T-helper 17 cell (primary cell): ENCODE measurements at regions not wholly inside any gene's neighbourhood (a gene's known extent, or its start where the extent isn't known, plus 50 kb on each side); places are given as distances from the start of the nearest gene placed in this dataset.
A peak's percentile ranks its signal among the peaks of the same experiment; 100 is the strongest.
"Not testable (repeated sequence)": the region's sequence is repeated elsewhere in the genome, so short reads cannot be mapped to it uniquely, and the experiment has no call there.

Experiments used
- ATAC-seq: fragments of 150-1000 bp; cut with Tn5 transposase; 2 replicates; pipeline ENCODE4 v1.10.0; 2021; ENCODE audit warnings: mild to moderate bottlenecking, moderate library complexity
- DNase-seq, 3 donors: peaks; one replicate each; pipeline versions ENCODE4 v3.0.0 to v3.0.0-alpha.2; 2020 to 2021
- H3K9me3 ChIP-seq: one replicate; pipeline ENCODE4 v1.7.0; 2013; ENCODE audit warnings: low read length, mild to moderate bottlenecking; ENCODE audit not compliant: control insufficient read depth, poor library complexity, severe bottlenecking
- H3K27ac Mint-ChIP-seq: one replicate; pipeline ENCODE4 v1.8.0; 2022; ENCODE audit warnings: mild to moderate bottlenecking, moderate library complexity, mixed read lengths
- H3K27me3 Mint-ChIP-seq: one replicate; pipeline ENCODE4 v1.8.0; 2022; ENCODE audit warnings: mixed read lengths
- H3K36me3 Mint-ChIP-seq: one replicate; pipeline ENCODE4 v1.8.0; 2022; ENCODE audit warnings: low read depth, mixed read lengths
- H3K4me1 Mint-ChIP-seq: one replicate; pipeline ENCODE4 v1.8.0; 2022; ENCODE audit warnings: mild to moderate bottlenecking, mixed read lengths
- H3K4me3 Mint-ChIP-seq: one replicate; pipeline ENCODE4 v1.8.0; 2022; ENCODE audit warnings: mild to moderate bottlenecking, moderate library complexity, mixed read lengths

DNA sequence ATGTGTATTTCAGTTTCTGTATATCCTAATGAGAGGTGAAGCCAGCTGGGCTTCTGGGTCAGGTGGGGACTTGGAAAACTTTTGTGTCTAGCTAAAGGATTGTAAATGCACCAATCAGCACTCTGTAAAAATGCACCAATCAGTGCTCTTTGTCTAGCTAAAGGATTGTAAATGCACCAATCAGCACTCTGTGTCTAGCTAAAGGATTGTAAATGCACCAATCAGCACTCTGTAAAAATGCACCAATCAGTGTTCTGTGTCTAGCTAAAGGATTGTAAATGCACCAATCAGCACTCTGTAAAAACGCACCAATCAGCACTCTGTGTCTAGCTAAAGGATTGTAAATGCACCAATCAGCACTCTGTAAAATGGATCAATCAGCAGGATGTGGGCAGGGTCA lies 379.4 kb downstream of the OMA1 start:
- H3K27ac Mint-ChIP-seq, H3K9me3 ChIP-seq, H3K4me1 Mint-ChIP-seq, ATAC-seq, DNase-seq, H3K36me3 Mint-ChIP-seq, H3K4me3 Mint-ChIP-seq: not testable (repeated sequence)
- H3K27me3 Mint-ChIP-seq: peaks cover 14% of the 10 kb centered on the region

DNA sequence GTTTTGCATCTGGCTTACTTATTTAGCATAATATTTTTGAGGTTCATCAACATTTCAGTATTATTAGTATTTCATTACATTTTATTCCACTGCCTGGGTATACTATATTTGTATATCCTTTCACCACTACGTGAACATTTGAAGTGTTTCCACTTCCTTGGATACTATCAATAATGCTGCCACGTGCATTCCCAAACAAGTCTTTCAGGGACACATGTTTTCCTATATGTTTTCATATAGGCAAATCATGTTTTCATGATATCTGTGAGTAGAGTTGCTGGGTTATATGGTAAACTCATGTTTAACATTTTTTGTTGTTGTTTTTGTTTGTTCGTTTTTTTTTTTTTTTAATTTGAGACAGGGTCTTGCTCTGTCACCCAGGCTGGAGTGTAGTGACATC lies 380.1 kb downstream of the OMA1 start:
- DNase-seq: no peak
- no peak overlapping the region for H3K27ac Mint-ChIP-seq
- ATAC-seq: no peak
- H3K36me3 Mint-ChIP-seq: no peaks in the 10 kb centered on the region
- H3K9me3 ChIP-seq: no peaks in the 10 kb centered on the region
- peaks cover 21% of the 10 kb centered on the region for H3K27me3 Mint-ChIP-seq
- H3K4me1 Mint-ChIP-seq: peaks cover 2% of the 10 kb centered on the region
- H3K4me3 Mint-ChIP-seq: no peak overlapping the region

DNA sequence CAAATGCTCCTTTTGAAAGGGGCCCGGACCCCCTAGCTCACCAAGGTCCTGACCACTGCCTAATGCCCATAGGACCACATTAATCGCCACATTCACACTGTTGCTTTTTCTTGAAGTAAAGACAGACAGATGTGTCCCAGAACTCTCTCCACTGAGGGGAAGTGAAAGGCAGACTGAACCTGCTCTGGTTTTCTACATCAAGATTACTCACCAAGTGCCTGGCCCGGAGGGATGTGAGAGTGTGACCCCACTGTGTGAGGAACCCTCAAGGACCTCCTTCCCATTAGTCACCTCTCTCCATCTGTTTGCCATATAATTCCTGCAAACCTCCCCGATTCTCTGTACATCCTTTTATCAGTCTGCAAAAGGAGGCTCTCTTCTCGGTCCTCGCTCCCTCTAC lies 381.5 kb downstream of the OMA1 start:
- DNase-seq (no peak), ATAC-seq (no peak)
- H3K9me3 ChIP-seq: no peaks in the 10 kb centered on the region
- Mint-ChIP-seq H3K4me1 (peaks cover 2% of the 10 kb centered on the region), H3K36me3 (no peaks in the 10 kb centered on the region), H3K4me3 (no peak overlapping the region), H3K27ac (no peak overlapping the region), H3K27me3 (peaks cover 26% of the 10 kb centered on the region)

DNA sequence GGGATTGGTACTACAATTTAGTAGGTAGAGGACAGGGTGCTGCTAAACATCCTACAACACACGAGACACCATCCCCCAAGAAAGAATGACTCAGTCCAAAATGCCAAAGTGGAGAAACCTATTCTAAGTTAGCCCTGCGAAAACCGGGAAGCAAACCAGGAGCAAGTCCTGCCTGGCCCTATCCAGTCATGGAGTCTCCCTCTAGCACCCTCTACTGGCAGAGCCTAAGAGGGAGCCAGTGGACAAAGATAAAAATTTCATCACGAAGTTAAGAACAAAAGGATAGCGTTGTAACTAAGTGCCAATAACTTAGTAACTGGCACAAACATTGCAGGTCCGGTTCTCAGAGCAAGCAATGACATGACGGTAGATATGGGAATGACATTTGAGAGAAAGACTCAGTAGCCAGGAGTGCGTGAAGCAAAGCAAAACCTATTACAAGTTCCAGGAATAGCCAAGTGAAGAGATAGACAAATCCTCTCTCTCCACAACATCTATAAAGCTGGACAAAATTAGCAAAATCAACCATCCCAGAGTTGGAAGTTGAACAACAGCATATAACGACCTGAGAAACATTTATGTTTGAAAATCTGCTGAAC lies 383.5 kb downstream of the OMA1 start:
- no peak overlapping the region for H3K4me3 Mint-ChIP-seq
- no peaks in the 10 kb centered on the region for H3K36me3 Mint-ChIP-seq
- ATAC-seq: peak; percentile 42
- H3K4me1 Mint-ChIP-seq: peaks cover 2% of the 10 kb centered on the region
- no peaks in the 10 kb centered on the region for H3K9me3 ChIP-seq
- peaks cover 26% of the 10 kb centered on the region for H3K27me3 Mint-ChIP-seq
- DNase-seq: no peak
- H3K27ac Mint-ChIP-seq: no peak overlapping the region

DNA sequence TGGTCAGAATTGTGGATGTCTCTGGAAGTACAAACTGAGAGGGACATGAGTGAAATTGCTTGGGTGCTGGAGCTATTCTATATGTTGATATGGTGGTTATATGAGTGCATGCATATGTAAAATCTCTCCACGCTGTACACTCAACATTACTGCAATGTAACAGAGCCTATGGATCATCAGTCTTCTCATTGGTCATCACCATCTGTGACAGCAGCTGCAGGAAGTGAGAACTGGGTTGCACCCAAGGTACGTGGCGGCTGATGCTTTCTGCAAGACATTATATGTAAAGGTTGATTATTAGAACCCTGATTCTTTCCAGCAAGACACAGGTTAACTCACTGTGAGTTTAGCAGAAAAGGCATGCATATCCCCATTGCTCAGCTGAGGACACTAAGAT lies 387.1 kb downstream of the OMA1 start:
- DNase-seq (no peak), ATAC-seq (no peak)
- H3K9me3 ChIP-seq: no peaks in the 10 kb centered on the region
- Mint-ChIP-seq H3K4me1 (peaks cover 2% of the 10 kb centered on the region), H3K36me3 (no peaks in the 10 kb centered on the region), H3K27me3 (peaks cover 18% of the 10 kb centered on the region), H3K4me3 (no peak overlapping the region), H3K27ac (no peak overlapping the region)

DNA sequence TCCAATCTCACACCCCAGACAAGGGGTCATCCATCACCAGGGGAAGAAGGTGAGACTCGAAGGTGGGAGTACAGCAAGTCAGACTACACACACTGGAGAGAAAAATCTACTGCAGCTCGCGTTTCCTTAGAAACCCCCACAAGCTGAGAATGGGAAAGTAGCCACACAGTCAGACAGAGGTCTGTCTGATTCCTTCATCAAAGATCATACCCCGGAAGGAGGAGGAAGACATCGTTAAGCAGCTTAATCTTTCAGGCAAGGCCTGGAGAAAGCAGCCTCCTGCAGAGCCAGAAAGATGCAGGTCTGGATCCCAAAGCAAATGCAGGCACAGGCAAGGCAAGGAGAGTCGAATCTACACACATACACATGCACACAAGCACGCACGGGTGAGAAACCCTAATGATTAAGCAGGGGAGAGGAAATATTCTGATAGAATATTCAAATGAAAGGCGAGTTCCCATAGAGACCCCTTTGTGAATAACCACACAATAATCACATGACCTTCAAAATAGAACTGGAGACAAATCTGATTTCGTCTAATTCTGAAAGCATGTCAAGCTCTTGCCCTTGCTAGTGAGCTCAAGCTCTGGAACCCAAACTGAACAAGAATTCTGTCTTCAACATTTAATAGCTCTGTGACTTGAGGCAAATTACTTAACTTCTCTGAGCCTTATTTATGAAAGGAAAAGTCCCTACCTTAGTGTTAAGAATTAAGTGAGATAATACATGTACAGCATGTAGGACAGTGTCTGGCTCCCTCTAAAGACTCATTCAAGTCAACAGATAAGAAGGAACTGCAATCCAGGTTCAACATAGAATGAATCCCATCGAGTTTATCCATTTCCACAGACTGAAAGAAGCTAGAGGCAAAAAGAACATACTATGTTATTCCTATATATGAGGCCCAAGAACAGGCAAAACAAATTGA lies 387.8 kb downstream of the OMA1 start:
- H3K4me3 Mint-ChIP-seq: no peak overlapping the region
- no peak for ATAC-seq
- DNase-seq: no peak
- no peaks in the 10 kb centered on the region for H3K36me3 Mint-ChIP-seq
- peaks cover 2% of the 10 kb centered on the region for H3K4me1 Mint-ChIP-seq
- H3K27ac Mint-ChIP-seq: no peak overlapping the region
- peaks cover 24% of the 10 kb centered on the region for H3K27me3 Mint-ChIP-seq
- no peaks in the 10 kb centered on the region for H3K9me3 ChIP-seq

DNA sequence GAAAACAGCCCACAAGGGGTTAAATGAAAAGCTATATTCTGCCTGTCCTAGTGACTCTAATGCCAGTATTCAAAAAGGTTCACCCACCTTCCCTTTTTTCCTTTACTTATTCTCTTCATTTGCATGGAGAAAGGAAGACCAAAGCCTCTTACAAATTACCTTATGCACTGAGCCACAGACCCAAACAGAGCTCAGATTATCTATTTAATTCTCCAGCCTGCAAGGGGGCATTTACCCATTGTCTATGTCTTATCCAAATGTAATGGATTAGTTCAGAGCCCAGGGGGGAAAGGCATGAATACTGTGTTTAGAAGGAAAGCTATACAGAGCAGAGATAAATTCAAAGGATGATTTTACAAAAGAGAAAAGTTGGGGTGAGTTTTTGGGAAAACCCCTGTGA lies 388.5 kb downstream of the OMA1 start:
- peaks cover 2% of the 10 kb centered on the region for H3K4me1 Mint-ChIP-seq
- H3K9me3 ChIP-seq: no peaks in the 10 kb centered on the region
- H3K27me3 Mint-ChIP-seq: peaks cover 20% of the 10 kb centered on the region
- H3K27ac Mint-ChIP-seq: no peak overlapping the region
- H3K36me3 Mint-ChIP-seq: no peaks in the 10 kb centered on the region
- no peak overlapping the region for H3K4me3 Mint-ChIP-seq
- DNase-seq (no peak), ATAC-seq (no peak)

DNA sequence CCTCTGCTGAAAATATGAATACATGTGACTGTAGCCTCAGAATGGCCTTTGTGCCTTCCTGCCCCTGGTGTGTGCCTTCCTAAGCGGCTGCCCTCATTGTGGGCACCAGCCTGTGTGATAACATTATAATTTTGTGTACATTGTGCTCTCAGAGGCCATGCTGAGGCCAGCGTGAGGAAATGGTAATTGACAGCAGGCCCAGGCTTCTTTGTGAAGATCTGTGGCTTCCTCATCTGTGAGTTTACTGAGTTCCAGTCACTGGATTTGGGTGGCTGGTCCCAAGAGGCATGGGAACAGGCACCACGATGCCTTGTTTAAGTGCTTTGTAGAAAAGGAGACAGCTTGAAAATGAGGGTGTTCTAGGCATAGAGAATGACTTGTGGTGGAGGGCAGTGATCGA lies 389.3 kb downstream of the OMA1 start:
- DNase-seq (no peak), ATAC-seq (no peak)
- no peaks in the 10 kb centered on the region for H3K36me3 Mint-ChIP-seq
- H3K27me3 Mint-ChIP-seq: peaks cover 22% of the 10 kb centered on the region
- H3K9me3 ChIP-seq: no peaks in the 10 kb centered on the region
- H3K27ac Mint-ChIP-seq: no peak overlapping the region
- H3K4me1 Mint-ChIP-seq: peaks cover 2% of the 10 kb centered on the region
- no peak overlapping the region for H3K4me3 Mint-ChIP-seq

DNA sequence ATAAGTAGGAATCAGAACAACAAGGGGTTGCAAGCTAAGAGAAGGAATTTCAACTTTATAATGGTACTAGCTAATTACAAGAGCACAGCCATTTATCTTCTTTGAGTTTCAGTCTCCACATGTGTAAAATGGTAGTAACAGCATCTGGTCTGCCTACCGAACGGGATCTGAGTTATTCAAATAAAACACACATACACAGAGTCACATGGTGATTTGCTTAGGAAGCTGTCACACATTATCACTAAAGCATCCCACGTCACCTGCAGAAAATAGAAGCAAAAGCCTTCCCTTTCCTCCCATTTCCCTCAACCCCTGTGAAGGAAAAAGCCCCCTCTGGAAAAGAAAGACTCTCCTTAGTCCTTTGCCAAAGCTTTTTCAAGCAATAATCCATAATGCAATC lies 389.7 kb downstream of the OMA1 start:
- DNase-seq: no peak
- no peak overlapping the region for H3K4me3 Mint-ChIP-seq

DNA sequence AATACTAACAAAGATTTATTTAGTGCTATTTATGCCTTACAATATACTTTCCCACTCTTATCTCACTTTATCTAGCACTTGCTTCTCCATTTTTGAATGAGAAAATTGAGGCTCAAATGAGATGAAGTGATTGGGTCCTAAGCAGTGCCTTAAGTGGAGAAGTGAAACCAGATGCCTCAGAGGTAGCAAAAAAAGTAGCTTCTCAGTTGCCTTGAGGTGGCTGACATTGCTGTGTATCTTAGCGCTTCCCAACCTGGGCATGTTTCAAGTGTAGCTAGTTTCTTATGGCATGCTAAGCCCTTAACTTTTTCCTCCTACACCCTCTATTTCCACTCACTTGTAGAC lies 390.4 kb downstream of the OMA1 start:
- ATAC-seq (no peak), DNase-seq (no peak)
- Mint-ChIP-seq H3K4me1 (no peaks in the 10 kb centered on the region), H3K4me3 (no peak overlapping the region), H3K36me3 (no peaks in the 10 kb centered on the region), H3K27ac (no peak overlapping the region), H3K27me3 (peaks cover 13% of the 10 kb centered on the region)
- no peaks in the 10 kb centered on the region for H3K9me3 ChIP-seq

More for the DNA sequence above, 389.7 kb downstream of the OMA1 start:
- ATAC-seq: no peak
- H3K9me3 ChIP-seq: no peaks in the 10 kb centered on the region
- peaks cover 1% of the 10 kb centered on the region for H3K4me1 Mint-ChIP-seq
- peaks cover 19% of the 10 kb centered on the region for H3K27me3 Mint-ChIP-seq
- H3K36me3 Mint-ChIP-seq: no peaks in the 10 kb centered on the region
- no peak overlapping the region for H3K27ac Mint-ChIP-seq

DNA sequence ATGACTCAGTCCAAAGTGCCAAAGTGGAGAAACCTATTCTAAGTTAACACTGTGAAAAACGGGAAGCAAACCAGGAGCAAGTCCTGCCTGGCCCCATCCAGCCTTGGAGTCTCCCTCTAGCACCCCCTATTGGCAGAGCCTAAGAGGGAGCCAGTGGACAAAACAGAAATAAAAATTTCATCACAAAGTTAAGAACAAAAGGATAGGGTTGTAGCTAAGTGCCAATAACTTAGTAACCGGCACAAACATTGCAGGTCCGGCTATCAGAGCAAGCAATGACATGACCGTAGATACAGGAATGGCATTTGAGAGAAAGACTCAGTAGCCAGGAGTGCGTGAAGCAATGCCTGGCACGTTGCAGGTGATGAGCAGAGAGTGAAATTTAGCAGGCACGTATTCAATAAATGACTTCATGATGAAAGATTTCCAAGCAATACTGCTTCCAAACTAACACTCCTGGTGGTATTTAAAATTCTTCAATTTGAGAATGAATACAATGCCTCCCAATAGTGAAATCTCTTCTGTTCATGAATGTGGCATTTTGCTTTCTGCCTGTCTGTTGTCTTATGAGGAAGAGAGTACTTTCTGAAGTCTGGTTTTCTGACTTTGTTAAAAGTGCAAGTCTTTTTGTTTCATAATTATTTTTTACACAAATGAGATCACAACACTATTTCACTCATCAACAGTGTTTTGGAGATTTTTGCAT lies 391.0 kb downstream of the OMA1 start:
- no peaks in the 10 kb centered on the region for H3K9me3 ChIP-seq
- Mint-ChIP-seq H3K4me1 (no peaks in the 10 kb centered on the region), H3K4me3 (no peak overlapping the region), H3K27ac (no peak overlapping the region), H3K27me3 (peaks cover 11% of the 10 kb centered on the region), H3K36me3 (no peaks in the 10 kb centered on the region)
- no peak for ATAC-seq
- no peak for DNase-seq

DNA sequence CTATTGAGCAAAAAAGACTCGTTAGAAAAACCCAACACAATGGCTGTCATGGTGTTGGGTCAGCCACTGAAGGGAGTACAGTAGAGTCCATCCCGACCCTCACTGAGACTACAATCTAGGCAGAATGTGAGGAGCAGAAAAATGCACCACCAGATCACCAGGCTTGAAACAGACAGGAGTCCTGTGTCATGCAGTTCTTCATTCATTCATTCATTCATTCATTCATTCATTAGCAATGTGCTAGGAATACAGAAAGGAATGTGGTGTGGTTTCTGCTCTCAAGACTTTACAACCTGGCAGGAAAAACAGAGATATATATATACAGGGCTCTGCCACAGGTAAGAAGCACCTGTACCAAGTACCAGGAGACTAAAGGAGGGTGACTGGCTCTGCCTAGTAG lies 392.3 kb downstream of the OMA1 start:
- H3K4me1 Mint-ChIP-seq: no peaks in the 10 kb centered on the region
- H3K36me3 Mint-ChIP-seq: no peaks in the 10 kb centered on the region
- DNase-seq: no peak
- no peak overlapping the region for H3K4me3 Mint-ChIP-seq
- no peak for ATAC-seq
- H3K9me3 ChIP-seq: no peaks in the 10 kb centered on the region
- H3K27ac Mint-ChIP-seq: no peak overlapping the region
- H3K27me3 Mint-ChIP-seq: peaks cover 11% of the 10 kb centered on the region

DNA sequence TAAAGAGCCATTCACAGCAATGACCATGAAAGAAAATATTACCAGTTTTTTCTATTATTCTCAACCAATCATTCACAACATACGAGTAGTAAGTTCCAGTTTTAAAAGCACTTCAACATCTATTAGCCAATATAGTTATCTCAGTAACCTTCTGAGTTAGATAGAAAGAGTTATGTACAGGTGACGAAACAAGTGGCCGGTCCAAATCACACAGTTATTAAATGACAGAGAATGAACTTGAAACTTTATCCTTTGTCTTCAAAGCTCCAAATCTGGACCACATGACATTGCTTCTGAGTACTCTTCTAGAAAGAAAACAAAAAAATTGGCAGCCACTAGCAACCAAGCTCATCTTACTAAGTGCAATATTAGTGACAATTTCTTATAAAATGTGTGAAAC lies 393.8 kb downstream of the OMA1 start:
- H3K4me1 Mint-ChIP-seq: no peaks in the 10 kb centered on the region
- no peak for DNase-seq
- no peaks in the 10 kb centered on the region for H3K36me3 Mint-ChIP-seq
- H3K27ac Mint-ChIP-seq: no peak overlapping the region
- H3K4me3 Mint-ChIP-seq: no peak overlapping the region
- no peak for ATAC-seq
- H3K9me3 ChIP-seq: no peaks in the 10 kb centered on the region
- H3K27me3 Mint-ChIP-seq: peaks cover 11% of the 10 kb centered on the region
